CD4-positive, alpha-beta T cell treated with Interleukin-4 for 4 hours (primary cell): ENCODE measurements at regions not wholly inside any gene's neighbourhood (a gene's known extent, or its start where the extent isn't known, plus 50 kb on each side); places are given as distances from the start of the nearest gene placed in this dataset.

Experiments
- DNase-seq: peaks from one replicate; pipeline ENCODE4 v3.0.0-alpha.2; 2020

GRCh38 chr22:48333323-48333763, 1494.3 kb downstream of the BRD1 start:
- no peak for DNase-seq

GRCh38 chr22:48332438-48333322, 1495.0 kb downstream of the BRD1 start:
- no peak for DNase-seq

- no peak for DNase-seq
Measured at GRCh38 chr22:48331691-48332220, 1495.9 kb downstream of the BRD1 start.

GRCh38 chr22:48331266-48331665, 1496.4 kb downstream of the BRD1 start:
- DNase-seq: no peak

GRCh38 chr22:48327721-48328120, 1500.0 kb downstream of the BRD1 start:
- DNase-seq: no peak

- DNase-seq: no peak
Measured at GRCh38 chr22:48323746-48324145, 1503.9 kb downstream of the BRD1 start.

- DNase-seq: no peak
Measured at GRCh38 chr22:48322907-48323306, 1504.8 kb downstream of the BRD1 start.

GRCh38 chr22:48321986-48322545, 1505.6 kb downstream of the BRD1 start:
- no peak for DNase-seq

- DNase-seq: no peak
Measured at GRCh38 chr22:48320683-48321451, 1506.8 kb downstream of the BRD1 start.

GRCh38 chr22:48320048-48320682, 1507.5 kb downstream of the BRD1 start:
- DNase-seq: no peak

- no peak for DNase-seq
Measured at GRCh38 chr22:48319321-48320047, 1508.2 kb downstream of the BRD1 start.

- DNase-seq: no peak
Measured at GRCh38 chr22:48318575-48319320, 1508.9 kb downstream of the BRD1 start.

- no peak for DNase-seq
Measured at GRCh38 chr22:48318173-48318572, 1509.5 kb downstream of the BRD1 start.

- DNase-seq: no peak
Measured at GRCh38 chr22:48316257-48317250, 1511.1 kb downstream of the BRD1 start.

GRCh38 chr22:48315439-48316256, 1512.0 kb downstream of the BRD1 start:
- DNase-seq: no peak

- no peak for DNase-seq
Measured at GRCh38 chr22:48314073-48314472, 1513.6 kb downstream of the BRD1 start.

- no peak for DNase-seq
Measured at GRCh38 chr22:48313175-48313830, 1514.4 kb downstream of the BRD1 start.

- no peak for DNase-seq
Measured at GRCh38 chr22:48310740-48311139, 1516.9 kb downstream of the BRD1 start.

- DNase-seq: no peak
Measured at GRCh38 chr22:48310289-48310688, 1517.4 kb downstream of the BRD1 start.
